NT2/D1 (cell line): ENCODE measurements at regions not wholly inside any gene's neighbourhood (a gene's known extent, or its start where the extent isn't known, plus 50 kb on each side); places are given as distances from the start of the nearest gene placed in this dataset.

Experiments
- DNase-seq: peaks from one replicate; pipeline ENCODE4 v3.0.0-alpha.2; 2011; ENCODE audit warnings: low read depth, low spot score
- H3K27me3 ChIP-seq: 2 replicates; pipeline ENCODE4 v1.6.0; 2011; ENCODE audit warnings: mild to moderate bottlenecking; ENCODE audit not compliant: insufficient read length, insufficient read depth
- H3K36me3 ChIP-seq: 2 replicates; pipeline ENCODE4 v1.6.1; 2011; ENCODE audit warnings: mild to moderate bottlenecking, low read length, mixed read lengths; ENCODE audit not compliant: insufficient read depth, insufficient read length
- H3K4me1 ChIP-seq: 2 replicates; pipeline ENCODE4 v1.5.1; 2011; ENCODE audit not compliant: insufficient read depth, insufficient read length
- H3K4me3 ChIP-seq: 2 replicates; pipeline ENCODE4 v1.5.1; 2011; ENCODE audit warnings: low read depth; ENCODE audit not compliant: insufficient read length
- H3K9ac ChIP-seq: 2 replicates; pipeline ENCODE4 v1.6.0; 2011; ENCODE audit warnings: low read depth; ENCODE audit not compliant: insufficient read length
- H3K9me3 ChIP-seq: 2 replicates; pipeline ENCODE4 v1.5.1; 2011; ENCODE audit warnings: mild to moderate bottlenecking, low read length; ENCODE audit not compliant: insufficient read depth
- SUZ12 ChIP-seq: IDR thresholded peaks from 2 replicates; pipeline ENCODE4 v1.6.1; 2011; ENCODE audit not compliant: insufficient read length, insufficient read depth; ENCODE audit errors: extremely low read depth
- YY1 ChIP-seq: IDR thresholded peaks from 2 replicates; pipeline ENCODE4 v1.6.1; 2011; ENCODE audit not compliant: insufficient read length, insufficient read depth
- ZNF274 ChIP-seq: IDR thresholded peaks from 2 replicates; pipeline ENCODE4 v1.6.1; 2011; ENCODE audit warnings: mild to moderate bottlenecking, low read depth, low read length

- Histone ChIP-seq H3K4me1 (no peaks in the 10 kb centered on the region), H3K27me3 (no peaks in the 10 kb centered on the region), H3K9me3 (no peaks in the 10 kb centered on the region), H3K4me3 (no peak overlapping the region), H3K9ac (no peak overlapping the region), H3K36me3 (no peaks in the 10 kb centered on the region)
- TF ChIP-seq YY1 = no peak
- no peak for TF ChIP-seq ZNF274
- no peak for TF ChIP-seq SUZ12
- DNase-seq = no peak
These were observed 888.5 kb upstream of the SORCS1 start for GRCh38 chr10:108052981-108053380.

- no peak for TF ChIP-seq ZNF274
- no peak for TF ChIP-seq YY1
- TF ChIP-seq SUZ12 = no peak
- Histone ChIP-seq H3K27me3 (no peaks in the 10 kb centered on the region), H3K9ac (no peak overlapping the region), H3K4me1 (no peaks in the 10 kb centered on the region), H3K9me3 (no peaks in the 10 kb centered on the region), H3K4me3 (no peak overlapping the region), H3K36me3 (no peaks in the 10 kb centered on the region)
- DNase-seq = no peak
These were observed 886.7 kb upstream of the SORCS1 start for GRCh38 chr10:108051218-108051617.

GRCh38 chr10:108050626-108051025 lies 886.1 kb upstream of the SORCS1 start:
- Histone ChIP-seq H3K4me3 (no peak overlapping the region), H3K9me3 (no peaks in the 10 kb centered on the region), H3K36me3 (no peaks in the 10 kb centered on the region), H3K4me1 (no peaks in the 10 kb centered on the region), H3K27me3 (no peaks in the 10 kb centered on the region), H3K9ac (no peak overlapping the region)
- DNase-seq = no peak
- TF ChIP-seq SUZ12 (no peak), YY1 (no peak), ZNF274 (no peak)

- no peak for DNase-seq
- no peak overlapping the region for H3K4me3 ChIP-seq
- no peak overlapping the region for H3K9ac ChIP-seq
- no peaks in the 10 kb centered on the region for H3K36me3 ChIP-seq
- no peak for TF ChIP-seq SUZ12
- no peak for TF ChIP-seq ZNF274
- no peak for TF ChIP-seq YY1
- no peaks in the 10 kb centered on the region for H3K27me3 ChIP-seq
- no peaks in the 10 kb centered on the region for H3K4me1 ChIP-seq
- no peaks in the 10 kb centered on the region for H3K9me3 ChIP-seq
These were observed 885.2 kb upstream of the SORCS1 start for GRCh38 chr10:108049668-108050067.

- H3K9ac ChIP-seq = no peak overlapping the region
- H3K4me1 ChIP-seq = no peaks in the 10 kb centered on the region
- no peaks in the 10 kb centered on the region for H3K9me3 ChIP-seq
- no peak overlapping the region for H3K4me3 ChIP-seq
- no peak for DNase-seq
- H3K36me3 ChIP-seq = no peaks in the 10 kb centered on the region
- no peak for TF ChIP-seq SUZ12
- no peak for TF ChIP-seq YY1
- H3K27me3 ChIP-seq = no peaks in the 10 kb centered on the region
These were observed 884.4 kb upstream of the SORCS1 start for GRCh38 chr10:108048898-108049297.

- Histone ChIP-seq H3K4me1 (no peaks in the 10 kb centered on the region), H3K9me3 (no peaks in the 10 kb centered on the region), H3K27me3 (no peaks in the 10 kb centered on the region), H3K36me3 (no peaks in the 10 kb centered on the region), H3K9ac (no peak overlapping the region), H3K4me3 (no peak overlapping the region)
- TF ChIP-seq ZNF274 = no peak
- no peak for TF ChIP-seq SUZ12
- TF ChIP-seq YY1 = no peak
- no peak for DNase-seq
These were observed 875.5 kb upstream of the SORCS1 start for GRCh38 chr10:108039821-108040584.

- H3K9me3 ChIP-seq = no peaks in the 10 kb centered on the region
- no peaks in the 10 kb centered on the region for H3K36me3 ChIP-seq
- no peak overlapping the region for H3K9ac ChIP-seq
- no peak overlapping the region for H3K4me3 ChIP-seq
- H3K4me1 ChIP-seq = no peaks in the 10 kb centered on the region
- H3K27me3 ChIP-seq = no peaks in the 10 kb centered on the region
- no peak for TF ChIP-seq YY1
- no peak for TF ChIP-seq SUZ12
- TF ChIP-seq ZNF274 = no peak
- DNase-seq = no peak
These were observed 872.6 kb upstream of the SORCS1 start for GRCh38 chr10:108037061-108037460.
